DOHH2 (cell line): ENCODE measurements at regions not wholly inside any gene's neighbourhood (a gene's known extent, or its start where the extent isn't known, plus 50 kb on each side); places are given as distances from the start of the nearest gene placed in this dataset.

ENCODE experiments used
- CTCF ChIP-seq: fragments of 200-600 bp; sonication (generic); IDR thresholded peaks from one replicate; pipeline ENCODE4 v1.5.1; 2014; ENCODE audit warnings: antibody characterized with exemption, mild to moderate bottlenecking, low read depth, low read length; ENCODE audit not compliant: poor library complexity, severe bottlenecking
- EZH2phosphoT487 ChIP-seq: fragments of 200-600 bp; sonication (generic); IDR thresholded peaks from 2 replicates; pipeline ENCODE4 v1.6.1; 2017; ENCODE audit warnings: borderline replicate concordance, mild to moderate bottlenecking, antibody characterized with exemption, low read length, moderate library complexity, mixed read lengths

DNA sequence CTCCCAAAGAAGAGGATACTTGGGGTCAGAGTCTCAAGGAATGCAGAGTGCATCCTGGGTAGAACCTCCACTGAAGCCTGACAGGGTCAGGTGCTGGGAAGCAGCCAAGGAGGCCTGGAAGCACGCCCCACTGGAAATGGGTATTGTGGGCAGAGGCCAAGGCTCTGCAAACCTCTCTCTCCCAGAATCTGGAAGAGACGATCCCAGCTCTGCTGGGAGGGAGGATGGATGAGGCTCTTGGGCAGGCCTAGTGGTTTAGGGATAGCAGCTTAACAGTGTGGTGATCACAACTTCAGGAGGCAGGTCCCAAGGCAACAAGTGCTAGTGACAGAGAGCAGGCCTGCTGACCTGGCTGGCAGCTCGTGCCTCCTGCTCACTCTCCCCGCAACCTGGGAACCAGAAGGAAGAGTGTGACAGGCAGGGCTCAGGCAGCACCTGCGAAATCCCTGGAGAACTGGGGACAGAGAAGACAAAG, 641.0 kb downstream of the PLPP3 start:
- TF ChIP-seq CTCF (no peak), EZH2phosphoT487 (no peak)
